ENCODE measurements at regions not wholly inside any gene's neighbourhood (a gene's known extent, or its start where the extent isn't known, plus 50 kb on each side); places are given as distances from the start of the nearest gene placed in this dataset. TPM values are rescaled to one million over a fixed set of nuclear protein-coding genes. Genes with fewer than 3 reads are reported as not detected.

- WGBS, 2 donors = 50 to 73% methylated on average over 3 of the region's 3 CpGs
- DNase-seq = no peak
- Histone ChIP-seq H3K4me1 (no peaks in the 10 kb centered on the region), H3K4me3 (replicated peaks in 1 of 3) (no peak overlapping the region), H3K27me3 (no peaks in the 10 kb centered on the region), H3K27ac (no peak overlapping the region), H3K36me3 (no peaks in the 10 kb centered on the region), H3K9me3 (no peaks in the 10 kb centered on the region)
- no peak for TF ChIP-seq CTCF (IDR thresholded peaks at IDR 0.05)
- TF ChIP-seq POLR2A (IDR thresholded peaks at IDR 0.05) = no peak
- intact Hi-C loops (cut with DNase I) = no loop called here
Observed at GRCh38 chr4:113820108-113820507, 58.6 kb upstream of the CAMK2D start.

- Histone ChIP-seq H3K9me3 (no peaks in the 10 kb centered on the region), H3K27ac (no peak overlapping the region), H3K4me3 (replicated peaks in 1 of 3) (no peak overlapping the region), H3K4me1 (no peaks in the 10 kb centered on the region), H3K27me3 (no peaks in the 10 kb centered on the region), H3K36me3 (no peaks in the 10 kb centered on the region)
- TF ChIP-seq POLR2A (IDR thresholded peaks at IDR 0.05) (no peak), CTCF (IDR thresholded peaks at IDR 0.05) (no peak)
- no peak for DNase-seq
- intact Hi-C loops (cut with DNase I) = no loop called here
- 66 to 82% methylated on average over 2 of the region's 2 CpGs for WGBS, 2 donors
Observed at GRCh38 chr4:113815826-113816225, 54.3 kb upstream of the CAMK2D start.

GRCh38 chr4:113811359-113811758 lies 49.8 kb upstream of the CAMK2D start:
- no peaks in the 10 kb centered on the region for H3K4me1 ChIP-seq
- H3K36me3 ChIP-seq = no peaks in the 10 kb centered on the region
- no peak overlapping the region for H3K4me3 ChIP-seq (replicated peaks in 1 of 3)
- H3K27ac ChIP-seq = no peak overlapping the region
- TF ChIP-seq CTCF (IDR thresholded peaks at IDR 0.05) (no peak), POLR2A (IDR thresholded peaks at IDR 0.05) (no peak)
- no peaks in the 10 kb centered on the region for H3K9me3 ChIP-seq
- H3K27me3 ChIP-seq = no peaks in the 10 kb centered on the region
- intact Hi-C loops (cut with DNase I) = no loop called here
- no peak for DNase-seq

Small RNAs in the stretch of these regions (small RNA-seq; reads per million reads assigned to genes)
- gene AC111193.1 = not detected
